IMR-90 (cell line): ENCODE measurements at regions not wholly inside any gene's neighbourhood (a gene's known extent, or its start where the extent isn't known, plus 50 kb on each side); places are given as distances from the start of the nearest gene placed in this dataset.

ENCODE experiments used
- ATAC-seq: fragments of 200-7000 bp; cut with Tn5 transposase; 2 replicates; pipeline ENCODE4 v1.9.1; 2020; ENCODE audit warnings: low read depth, mild to moderate bottlenecking, moderate library complexity
- BruUV-seq: library from RNA; stranded (reverse); fragments of 400-500 nt; replicated peaks from 2 replicates; lab custom pipeline; 2021; lab: Mats Ljungman, UMichigan
- CTCF ChIA-PET: fragments of 300-600 bp; formaldehyde crosslinking; extraction: SDS; loops from one replicate; lab custom pipeline; 2021; ENCODE audit warnings: antibody characterized with exemption; lab: Yijun Ruan, JAX
- POLR2A ChIA-PET: fragments of 300-600 bp; sonication (Branson Sonifier 250); formaldehyde crosslinking; loops from one replicate; lab custom pipeline; 2022; ENCODE audit warnings: antibody characterized with exemption; ENCODE audit not compliant: unreplicated experiment; lab: Charles Lee
- DNase-seq: peaks from one replicate; pipeline ENCODE4 v3.0.0; 2013
- H2AFZ ChIP-seq: replicated peaks from 2 replicates; pipeline ENCODE3; 2013; ENCODE audit warnings: low read length, mild to moderate bottlenecking; ENCODE audit not compliant: poor library complexity
- H2AK5ac ChIP-seq: 2 replicates; pipeline ENCODE4 v1.6.1; 2013; ENCODE audit warnings: low read depth, low read length, inconsistent platforms
- H2AK9ac ChIP-seq: replicated peaks from 2 replicates; pipeline ENCODE3; 2013; ENCODE audit warnings: mild to moderate bottlenecking, low read depth, low read length, moderate library complexity; ENCODE audit not compliant: poor library complexity
- H2BK120ac ChIP-seq: 2 replicates; pipeline ENCODE4 v1.6.1; 2013; ENCODE audit warnings: low read depth, low read length, inconsistent platforms
- H2BK15ac ChIP-seq: 3 replicates; pipeline ENCODE4 v1.6.1; 2013; ENCODE audit warnings: low read depth, low read length, inconsistent platforms
- H2BK20ac ChIP-seq: 2 replicates; pipeline ENCODE4 v1.6.1; 2013; ENCODE audit warnings: low read depth, mild to moderate bottlenecking, inconsistent platforms, low read length, moderate library complexity
- H2BK5ac ChIP-seq: 2 replicates; pipeline ENCODE4 v1.6.1; 2013; ENCODE audit warnings: mild to moderate bottlenecking, low read depth, low read length, inconsistent platforms; ENCODE audit not compliant: poor library complexity, severe bottlenecking
- H3K14ac ChIP-seq: replicated peaks from 2 replicates; pipeline ENCODE4 v1.6.1; 2013; ENCODE audit warnings: low read depth, low read length, inconsistent platforms
- H3K18ac ChIP-seq: 2 replicates; pipeline ENCODE4 v1.6.1; 2013; ENCODE audit warnings: low read depth, low read length, control low read depth
- H3K23ac ChIP-seq: 2 replicates; pipeline ENCODE4 v1.6.1; 2013; ENCODE audit warnings: low read depth, low read length, inconsistent platforms
- H3K27ac ChIP-seq: 2 replicates; pipeline ENCODE4 v1.5.1; 2013; ENCODE audit warnings: mild to moderate bottlenecking, control low read depth, low read length; ENCODE audit not compliant: insufficient read depth
- H3K27me3 ChIP-seq: 2 replicates; pipeline ENCODE4 v1.6.1; 2013; ENCODE audit warnings: low read length; ENCODE audit not compliant: control insufficient read depth, insufficient read depth
- H3K36me3 ChIP-seq: 2 replicates; pipeline ENCODE4 v1.6.1; 2013; ENCODE audit warnings: low read length, mixed read lengths; ENCODE audit not compliant: control insufficient read depth, insufficient read depth
- H3K4ac ChIP-seq: 2 replicates; pipeline ENCODE4 v1.6.1; 2013; ENCODE audit warnings: low read depth, low read length, inconsistent platforms
- H3K4me1 ChIP-seq: 2 replicates; pipeline ENCODE4 v1.6.1; 2013; ENCODE audit warnings: low read length, mixed read lengths; ENCODE audit not compliant: control insufficient read depth, insufficient read depth
- H3K4me2 ChIP-seq: 2 replicates; pipeline ENCODE4 v1.6.1; 2013; ENCODE audit warnings: low read depth, mild to moderate bottlenecking, control low read depth, low read length, moderate library complexity
- H3K4me3 ChIP-seq: 2 replicates; pipeline ENCODE4 v1.5.1; 2013; ENCODE audit warnings: low read depth, mild to moderate bottlenecking, control low read depth, low read length, moderate library complexity; ENCODE audit not compliant: insufficient read depth
- H3K56ac ChIP-seq: 2 replicates; pipeline ENCODE4 v1.6.1; 2013; ENCODE audit warnings: low read length, inconsistent platforms; ENCODE audit not compliant: insufficient read depth; ENCODE audit errors: extremely low read depth
- H3K79me1 ChIP-seq, 2 experiments: 2 replicates each; pipeline ENCODE4 v1.6.1; 2013; ENCODE audit warnings: low read length in 2 of 2, inconsistent platforms in 1 of 2, low read depth in 1 of 2
- H3K9ac ChIP-seq: 2 replicates; pipeline ENCODE4 v1.6.1; 2013; ENCODE audit warnings: low read depth, low read length, control low read depth
- H3K9me1 ChIP-seq: 2 replicates; pipeline ENCODE4 v1.6.1; 2013; ENCODE audit warnings: low read length, inconsistent platforms; ENCODE audit not compliant: insufficient read depth
- H3K9me3 ChIP-seq: 2 replicates; pipeline ENCODE4 v1.6.1; 2013; ENCODE audit warnings: low read length; ENCODE audit not compliant: control insufficient read depth, insufficient read depth
- H4K20me1 ChIP-seq: 2 replicates; pipeline ENCODE4 v1.6.1; 2013; ENCODE audit warnings: low read length, inconsistent platforms; ENCODE audit not compliant: insufficient read depth
- H4K5ac ChIP-seq: 2 replicates; pipeline ENCODE4 v1.6.1; 2013; ENCODE audit warnings: mild to moderate bottlenecking, low read depth, low read length, control low read depth
- H4K8ac ChIP-seq, 2 experiments: 2 replicates each; pipeline ENCODE4 v1.6.1; 2013; ENCODE audit warnings: low read depth in 2 of 2, low read length in 2 of 2, control low read depth in 1 of 2, inconsistent platforms in 1 of 2
- H4K91ac ChIP-seq: 2 replicates; pipeline ENCODE4 v1.6.1; 2013; ENCODE audit warnings: low read depth, low read length, inconsistent platforms; ENCODE audit not compliant: insufficient read depth
- MAFK ChIP-seq: IDR thresholded peaks from 2 replicates; pipeline ENCODE4 v1.6.1; 2012; ENCODE audit warnings: low read depth, low read length, improper control_type of control experiment
- MXI1 ChIP-seq: IDR thresholded peaks from 2 replicates; pipeline ENCODE4 v1.6.1; 2012; ENCODE audit warnings: low read depth, mild to moderate bottlenecking, low read length, moderate library complexity, borderline replicate concordance
- WGBS, 2 experiments: methylation state at CpG; one replicate each; pipeline versions ENCODE4 v1.1.5 to v1.1.7; 2013; ENCODE audit warnings: missing lambda C conversion rate in 2 of 2; ENCODE audit not compliant: insufficient read length in 1 of 2; ENCODE audit errors: extremely low coverage in 2 of 2; 5-methylcytosine and 5-hydroxymethylcytosine counted together
- dilution Hi-C: fragments of 300-500 bp; cut with HindIII; formaldehyde crosslinking; loops from one replicate; pipeline ENCODE4 v1.14.3; 2018; ENCODE audit warnings: low sequenced_read_pairs; ENCODE audit not compliant: unreplicated experiment
- in situ Hi-C: fragments of 300-500 bp; cut with MboI; formaldehyde crosslinking; loops from 3 replicates; pipeline ENCODE4 v1.14.3; 2019; ENCODE audit warnings: low sequenced_read_pairs, inconsistent platforms, mixed read lengths
- intact Hi-C: fragments of 100-400 bp; cut with micrococcal nuclease; formaldehyde crosslinking; loops from 2 replicates; pipeline ENCODE4 v1.10.0; 2022

DNA sequence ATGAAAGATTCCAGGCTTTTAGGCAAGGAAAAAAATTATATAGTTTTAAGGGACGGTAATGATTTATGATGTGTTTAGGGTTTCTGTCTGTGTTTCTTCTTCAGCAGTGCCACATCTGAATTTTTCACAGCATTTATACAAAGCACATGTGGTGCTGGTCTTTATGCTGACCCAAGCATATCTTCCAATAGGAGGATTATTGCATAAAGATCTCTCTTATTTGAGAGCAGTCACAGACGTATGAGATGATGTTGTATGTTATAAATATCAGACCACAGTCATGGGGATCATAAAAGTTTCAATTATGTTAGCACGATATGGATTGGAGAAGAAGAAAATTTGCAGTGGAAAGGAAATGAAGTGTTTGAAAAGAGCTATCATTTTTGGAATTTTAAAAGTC is 150.9 kb downstream of the RASEF start:
- no peak overlapping the region for H2AK9ac ChIP-seq
- H4K20me1 ChIP-seq = no peaks in the 10 kb centered on the region
- H3K9ac ChIP-seq = no peak overlapping the region
- no peak overlapping the region for H2AFZ ChIP-seq
- H3K4me1 ChIP-seq = no peaks in the 10 kb centered on the region
- no peak for DNase-seq
- H3K27ac ChIP-seq = no peak overlapping the region
- H4K8ac ChIP-seq = no peak overlapping the region
- no peak overlapping the region for H4K91ac ChIP-seq
- POLR2A ChIA-PET = no interaction called here
- H3K56ac ChIP-seq = no peak overlapping the region
- CTCF ChIA-PET = no interaction called here
- no peak overlapping the region for H2BK15ac ChIP-seq
- H2BK20ac ChIP-seq = no peak overlapping the region
- no peak overlapping the region for H3K4ac ChIP-seq
- in situ Hi-C loops = no loop called here
- H2BK120ac ChIP-seq = no peak overlapping the region
- H3K36me3 ChIP-seq = no peaks in the 10 kb centered on the region
- 0 out of 2 replicates have a peak, but pooled peaks cover 1% of the 10 kb centered on the region for H3K27me3 ChIP-seq
- no TSS peak for BruUV-seq
- intact Hi-C loops = no loop called here
- H3K4me3 ChIP-seq = no peak overlapping the region
- H3K23ac ChIP-seq = no peak overlapping the region
- ATAC-seq = no peak
- dilution Hi-C loops = no loop called here
- no peak overlapping the region for H4K5ac ChIP-seq
- H2BK5ac ChIP-seq = no peak overlapping the region
- H3K18ac ChIP-seq = no peak overlapping the region
- no peak overlapping the region for H3K4me2 ChIP-seq
- H3K14ac ChIP-seq = no peak overlapping the region
- no peaks in the 10 kb centered on the region for H3K79me1 ChIP-seq
- no peak overlapping the region for H2AK5ac ChIP-seq
- H3K9me3 ChIP-seq = peaks cover 7% of the 10 kb centered on the region; the same call in 1 of the 2 replicates
- H3K9me1 ChIP-seq = no peaks in the 10 kb centered on the region
- peak; percentile 85 for TF ChIP-seq MAFK
- TF ChIP-seq MXI1 = no peak
- WGBS, 2 experiments = no CpG with 5 or more reads among the region's 3 CpGs
